ENCODE measurements at regions not wholly inside any gene's neighbourhood (a gene's known extent, or its start where the extent isn't known, plus 50 kb on each side); places are given as distances from the start of the nearest gene placed in this dataset.

- no peak for DNase-seq (ENCODE audit: low read depth)
- no peak overlapping the region for H3K4me3 ChIP-seq (ENCODE audit: low read depth, low read length)
- TF ChIP-seq CTCF (IDR thresholded peaks at IDR 0.05; ENCODE audit: low read depth, low read length, missing control alignments), result no peak
These were observed 286.9 kb upstream of the ATP10B start for GRCh38 chr5:161138751-161139455.

- TF ChIP-seq CTCF (IDR thresholded peaks at IDR 0.05; ENCODE audit: low read depth, low read length, missing control alignments), result no peak
- DNase-seq (ENCODE audit: low read depth), result no peak
These were observed 282.9 kb upstream of the ATP10B start for GRCh38 chr5:161134956-161135355.

DNA sequence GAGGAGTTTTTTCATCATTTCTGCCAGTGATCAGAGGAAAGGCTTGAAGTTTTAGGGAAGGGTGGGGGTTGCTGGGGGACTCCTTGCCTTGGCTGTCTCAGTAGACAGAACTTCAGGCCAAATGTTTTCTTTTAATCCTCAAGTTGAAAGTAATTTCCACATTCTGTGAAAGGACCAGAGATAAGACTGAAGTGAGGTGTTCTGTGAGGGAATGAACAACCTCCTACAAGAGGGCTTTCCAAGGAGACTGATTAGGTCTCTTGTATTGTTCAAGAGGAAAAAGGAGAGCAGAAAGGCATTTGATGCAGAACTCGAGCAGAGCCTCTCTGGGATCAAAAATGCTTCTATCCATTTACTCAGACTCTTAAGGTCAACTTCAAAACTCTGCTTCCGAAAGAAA lies 282.1 kb upstream of the ATP10B start:
- no peak for DNase-seq (ENCODE audit: low read depth)
- TF ChIP-seq CTCF (IDR thresholded peaks at IDR 0.05; ENCODE audit: low read depth, low read length, missing control alignments), result no peak
- no peak overlapping the region for H3K4me3 ChIP-seq (ENCODE audit: low read depth, low read length)

More at GRCh38 chr5:161134956-161135355, 282.9 kb upstream of the ATP10B start:
- H3K4me3 ChIP-seq (ENCODE audit: low read depth, low read length), result no peak overlapping the region

- H3K4me3 ChIP-seq (ENCODE audit: low read depth, low read length), result no peak overlapping the region
- no peak for DNase-seq (ENCODE audit: low read depth)
- no peak for TF ChIP-seq CTCF (IDR thresholded peaks at IDR 0.05; ENCODE audit: low read depth, low read length, missing control alignments)
These were observed 263.9 kb upstream of the ATP10B start for GRCh38 chr5:161115941-161116340.

DNA sequence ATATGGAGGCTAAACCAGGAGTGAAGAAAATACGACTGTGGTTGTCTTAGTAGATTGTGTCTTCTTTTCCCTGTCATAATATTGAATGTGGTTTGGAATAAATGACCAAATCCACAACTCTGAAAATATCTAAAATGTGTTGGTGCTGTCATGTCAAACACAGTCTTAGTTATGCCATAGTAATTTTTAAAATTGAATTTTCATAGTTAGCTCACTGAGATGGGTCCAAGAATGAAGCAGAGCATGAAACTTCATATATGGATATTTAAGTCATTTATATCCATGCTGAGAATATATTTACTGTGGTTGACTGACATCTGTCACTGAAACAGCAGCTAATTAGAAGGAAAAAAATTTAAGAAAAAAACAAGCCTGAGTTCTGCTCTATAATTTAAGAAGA lies 260.4 kb upstream of the ATP10B start:
- H3K4me3 ChIP-seq (ENCODE audit: low read depth, low read length), result no peak overlapping the region
- TF ChIP-seq CTCF (IDR thresholded peaks at IDR 0.05; ENCODE audit: low read depth, low read length, missing control alignments), result no peak
- DNase-seq (ENCODE audit: low read depth), result no peak

DNA sequence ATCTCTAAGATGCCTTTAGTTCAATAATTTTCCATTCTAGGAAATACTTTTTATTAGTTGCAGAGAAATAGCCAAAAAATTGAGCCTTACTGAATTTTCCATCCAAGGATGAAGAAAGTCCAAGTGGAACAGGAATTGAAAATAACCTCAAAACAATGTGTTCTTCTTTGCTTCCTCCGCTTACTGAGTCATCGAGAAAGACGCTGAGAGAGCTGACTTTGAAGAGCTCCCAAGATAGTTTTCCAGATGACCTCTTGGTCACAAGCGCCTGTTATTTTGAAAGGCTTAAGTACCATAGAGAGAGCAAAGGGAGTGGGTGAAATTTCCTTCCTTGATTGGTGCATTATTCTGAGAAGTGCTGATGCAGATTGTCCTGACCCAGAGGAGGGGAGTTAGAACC lies 253.5 kb upstream of the ATP10B start:
- no peak overlapping the region for H3K4me3 ChIP-seq (ENCODE audit: low read depth, low read length)
- TF ChIP-seq CTCF (IDR thresholded peaks at IDR 0.05; ENCODE audit: low read depth, low read length, missing control alignments), result no peak
- DNase-seq (ENCODE audit: low read depth), result no peak

DNA sequence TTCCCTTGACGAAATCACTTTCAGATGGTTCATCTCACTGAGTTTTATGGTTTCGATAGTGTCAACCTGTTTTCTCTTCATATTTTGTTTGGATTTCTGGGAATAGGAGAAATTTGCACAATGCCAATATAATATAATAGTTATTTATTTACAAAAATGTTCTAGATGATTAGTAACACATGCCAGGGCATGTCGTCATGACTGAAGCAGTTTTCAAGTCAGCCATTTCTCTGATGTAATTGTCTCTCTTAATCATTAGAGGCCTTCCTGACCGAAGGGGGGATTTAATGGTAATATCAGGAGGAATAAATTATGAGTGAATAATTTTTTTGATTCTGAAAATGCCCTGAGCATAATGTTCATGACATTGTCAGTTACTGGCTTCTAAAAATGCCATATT lies 246.5 kb upstream of the ATP10B start:
- H3K4me3 ChIP-seq (ENCODE audit: low read depth, low read length), result no peak overlapping the region
- no peak for TF ChIP-seq CTCF (IDR thresholded peaks at IDR 0.05; ENCODE audit: low read depth, low read length, missing control alignments)
- DNase-seq (ENCODE audit: low read depth), result no peak

Measured in GM12864 (cell line).